ENCODE measurements at regions not wholly inside any gene's neighbourhood (a gene's known extent, or its start where the extent isn't known, plus 50 kb on each side); places are given as distances from the start of the nearest gene placed in this dataset.

DNA sequence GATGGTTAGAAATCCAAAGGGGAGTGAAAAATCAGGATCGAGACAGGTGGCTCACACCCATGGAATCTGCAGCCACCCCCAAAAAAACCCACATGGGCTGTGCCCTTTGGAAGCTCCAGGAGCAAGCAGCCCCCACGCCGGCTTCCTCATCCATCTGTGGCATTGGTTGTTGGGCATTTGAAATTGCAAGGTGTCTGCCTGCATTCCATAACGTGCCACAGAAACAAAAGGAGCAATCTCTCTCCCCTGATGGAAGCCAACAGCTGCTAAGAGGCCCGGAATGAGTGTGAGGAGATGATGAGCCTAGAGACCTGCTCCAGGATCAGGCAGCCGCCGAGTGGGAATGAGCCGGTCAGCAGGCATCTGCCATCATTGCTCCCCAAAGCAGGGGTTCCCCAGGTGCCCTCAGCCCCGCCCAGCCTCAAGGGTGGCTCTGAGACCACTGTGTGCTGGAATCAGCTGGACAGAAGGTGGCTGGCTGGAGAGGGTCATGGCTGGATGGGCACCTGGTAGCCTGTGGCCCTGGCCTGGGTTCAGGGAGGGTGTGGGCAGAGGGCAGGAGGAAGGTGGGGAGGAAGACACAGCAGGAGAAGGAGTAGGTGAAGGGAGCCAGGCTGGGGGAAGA, 113.2 kb downstream of the CRLF2 start:
- Histone ChIP-seq H2BK120ac (ENCODE audit: low read depth, low read length) (no peak overlapping the region), H4K91ac (ENCODE audit: insufficient read depth, low read depth, low read length) (no peak overlapping the region), H2AFZ (replicated peaks; ENCODE audit: low read length, poor library complexity) (no peak overlapping the region), H2BK20ac (ENCODE audit: low read depth, low read length) (no peak overlapping the region), H3K4ac (ENCODE audit: low read depth, low read length) (no peak overlapping the region), H3K79me1 (ENCODE audit: low read depth in 1 of 2, low read length in 2 of 2) (no peaks in the 10 kb centered on the region), H3K14ac (replicated peaks; ENCODE audit: low read depth, low read length) (no peak overlapping the region), H3K56ac (ENCODE audit: extremely low read depth, insufficient read depth, low read length) (no peak overlapping the region), H3K27ac (ENCODE audit: insufficient read depth, low read length) (no peak overlapping the region), H3K18ac (ENCODE audit: low read depth, low read length) (no peak overlapping the region), H3K36me3 (ENCODE audit: control insufficient read depth, insufficient read depth, low read length) (no peaks in the 10 kb centered on the region), H2BK5ac (ENCODE audit: low read depth, low read length, poor library complexity, severe bottlenecking) (no peak overlapping the region), H4K8ac (ENCODE audit: low read depth in 2 of 2, low read length in 2 of 2) (no peak overlapping the region), H3K4me3 (ENCODE audit: insufficient read depth, low read depth, low read length) (no peak overlapping the region), H3K27me3 (ENCODE audit: control insufficient read depth, insufficient read depth, low read length) (no peaks in the 10 kb centered on the region), H4K5ac (ENCODE audit: low read depth, low read length) (no peak overlapping the region), H3K9me3 (ENCODE audit: control insufficient read depth, insufficient read depth, low read length) (peaks cover 37% of the 10 kb centered on the region), H3K23ac (ENCODE audit: low read depth, low read length) (no peak overlapping the region), H3K9ac (ENCODE audit: low read depth, low read length) (no peak overlapping the region), H2BK15ac (ENCODE audit: low read depth, low read length) (no peak overlapping the region), H3K9me1 (ENCODE audit: insufficient read depth, low read length) (no peaks in the 10 kb centered on the region), H3K4me1 (ENCODE audit: control insufficient read depth, insufficient read depth, low read length) (no peaks in the 10 kb centered on the region), H4K20me1 (ENCODE audit: insufficient read depth, low read length) (no peaks in the 10 kb centered on the region), H2AK9ac (replicated peaks; ENCODE audit: low read depth, low read length, poor library complexity) (no peak overlapping the region), H2AK5ac (ENCODE audit: low read depth, low read length) (no peak overlapping the region), H3K4me2 (ENCODE audit: low read depth, low read length) (no peak overlapping the region)
- TF ChIP-seq MAFK (IDR thresholded peaks at IDR 0.05; ENCODE audit: low read depth, low read length), result no peak
- TF ChIP-seq CEBPB (IDR thresholded peaks at IDR 0.05; ENCODE audit: low read depth, low read length), result no peak
- TF ChIP-seq NFE2L2 (IDR thresholded peaks at IDR 0.05; ENCODE audit: low read depth, low read length), result no peak
- TF ChIP-seq, protein P1, sequence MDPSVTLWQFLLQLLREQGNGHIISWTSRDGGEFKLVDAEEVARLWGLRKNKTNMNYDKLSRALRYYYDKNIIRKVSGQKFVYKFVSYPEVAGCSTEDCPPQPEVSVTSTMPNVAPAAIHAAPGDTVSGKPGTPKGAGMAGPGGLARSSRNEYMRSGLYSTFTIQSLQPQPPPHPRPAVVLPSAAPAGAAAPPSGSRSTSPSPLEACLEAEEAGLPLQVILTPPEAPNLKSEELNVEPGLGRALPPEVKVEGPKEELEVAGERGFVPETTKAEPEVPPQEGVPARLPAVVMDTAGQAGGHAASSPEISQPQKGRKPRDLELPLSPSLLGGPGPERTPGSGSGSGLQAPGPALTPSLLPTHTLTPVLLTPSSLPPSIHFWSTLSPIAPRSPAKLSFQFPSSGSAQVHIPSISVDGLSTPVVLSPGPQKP (IDR thresholded peaks at IDR 0.05; ENCODE audit: borderline replicate concordance, low read depth, low read length), result no peak
- TF ChIP-seq MXI1 (IDR thresholded peaks at IDR 0.05; ENCODE audit: borderline replicate concordance, low read depth, low read length), result no peak
- no peak for TF ChIP-seq BHLHE40 (IDR thresholded peaks at IDR 0.05; ENCODE audit: low read depth, low read length)
- TF ChIP-seq CTCF (conservative IDR thresholded peaks at IDR 0.05; ENCODE audit: low read depth, low read length), result no peak
- TF ChIP-seq RCOR1 (IDR thresholded peaks at IDR 0.05; ENCODE audit: insufficient replicate concordance, low read length), result no peak
- TF ChIP-seq MAZ (IDR thresholded peaks at IDR 0.05; ENCODE audit: borderline replicate concordance, low read depth, low read length), result no peak
- no peak for TF ChIP-seq RAD21 (IDR thresholded peaks at IDR 0.05; ENCODE audit: low read length)
- TF ChIP-seq SMC3 (IDR thresholded peaks at IDR 0.05; ENCODE audit: low read depth, low read length), result no peak
- TF ChIP-seq CHD1 (IDR thresholded peaks at IDR 0.05; ENCODE audit: low read depth, low read length), result no peak
- TF ChIP-seq USF2 (IDR thresholded peaks at IDR 0.05; ENCODE audit: low read depth, low read length), result no peak
- TF ChIP-seq RFX5 (IDR thresholded peaks at IDR 0.05; ENCODE audit: low read depth, low read length), result no peak
- TF ChIP-seq FOS (IDR thresholded peaks at IDR 0.05; ENCODE audit: low read depth, low read length), result no peak
- no peak for TF ChIP-seq POLR2A (IDR thresholded peaks at IDR 0.05; ENCODE audit: low read depth, low read length)
- ChIA-PET POLR2A (ENCODE audit: unreplicated experiment) (no interaction called here), CTCF (no interaction called here)
- DNase-seq, result no peak
- dilution Hi-C loops (cut with HindIII; ENCODE audit: low sequenced_read_pairs, unreplicated experiment) (no loop called here), in situ Hi-C loops (cut with MboI; ENCODE audit: low sequenced_read_pairs) (no loop called here), intact Hi-C loops (cut with micrococcal nuclease) (no loop called here)
- BruUV-seq (replicated peaks), result no TSS peak
- ATAC-seq (ENCODE audit: low read depth), result no peak
- no CpG with 5 or more reads among the region's 9 CpGs for WGBS, 2 experiments (ENCODE audit: extremely low coverage in 2 of 2, insufficient read length in 1 of 2)
